Gastrocnemius medialis (tissue), 4 donors: ENCODE measurements at regions not wholly inside any gene's neighbourhood (a gene's known extent, or its start where the extent isn't known, plus 50 kb on each side); places are given as distances from the start of the nearest gene placed in this dataset.

ENCODE experiments used
- ATAC-seq, 2 donors: fragments of 150-250 bp; one replicate each; pipeline ENCODE4 v1.9.1; 2016
- DNase-seq, 2 donors: peaks; one replicate each; pipeline ENCODE4 v3.0.0-alpha.2; 2019
- H3K27ac ChIP-seq, 4 donors: fragments of 200-600 bp; sonication (generic); 1 replicate in 1 of 4; 2 replicates in 3 of 4; pipeline ENCODE4 v1.5.1; 2016 to 2018; ENCODE audit warnings: mild to moderate bottlenecking in 2 of 4, moderate library complexity in 1 of 4
- H3K27me3 ChIP-seq, 3 donors: fragments of 200-600 bp; sonication (generic) in 2 of 3; 1 replicate in 1 of 3; 2 replicates in 2 of 3; pipeline versions ENCODE4 v1.5.1 to v1.6.0; 2016 to 2019; ENCODE audit warnings: mild to moderate bottlenecking in 1 of 3, moderate library complexity in 1 of 3
- H3K36me3 ChIP-seq, 2 donors: fragments of 200-600 bp; sonication (generic) in 1 of 2; one replicate each; pipeline ENCODE4 v1.5.1; 2017 to 2018
- H3K4me1 ChIP-seq, 2 donors: fragments of 200-600 bp; sonication (generic) in 1 of 2; one replicate each; pipeline ENCODE4 v1.5.1; 2016 to 2017; ENCODE audit warnings: mild to moderate bottlenecking in 2 of 2
- H3K4me3 ChIP-seq, 4 donors: fragments of 200-600 bp; sonication (generic) in 3 of 4; 1 replicate in 1 of 4; 2 replicates in 3 of 4; pipeline ENCODE4 v1.5.1; 2016 to 2019; ENCODE audit warnings: mild to moderate bottlenecking in 2 of 4
- H3K9me3 ChIP-seq, 3 donors: fragments of 200-600 bp; sonication (generic) in 2 of 3; 1 replicate in 1 of 3; 2 replicates in 2 of 3; pipeline ENCODE4 v1.5.1; 2016 to 2019
- POLR2A ChIP-seq, 2 donors: fragments of 450-650 bp; IDR thresholded peaks; one replicate each; pipeline ENCODE4 v1.6.1; 2017; ENCODE audit warnings: antibody characterized with exemption in 2 of 2, mild to moderate bottlenecking in 2 of 2, moderate library complexity in 2 of 2
- in situ Hi-C, 4 donors: fragments of 200-750 bp; cut with MboI; loops; one replicate each; pipeline versions ENCODE4 v1.15.0 to v1.8.0; 2017; ENCODE audit warnings: low sequenced_read_pairs in 4 of 4
- intact Hi-C: fragments of 100-400 bp; cut with DNase I; formaldehyde crosslinking; loops from one replicate; pipeline ENCODE4 v1.15.1; 2023; ENCODE audit warnings: low total_unique reads
- TF ChIP-seq, protein P1 (sequence below), 5 experiments: fragments of 450-650 bp in 3 of 5; fragments of 200-600 bp in 2 of 5; sonication (generic) in 2 of 5; IDR thresholded peaks in 4 of 5; conservative IDR thresholded peaks in 1 of 5; 1 replicate in 4 of 5; 2 replicates in 1 of 5; pipeline ENCODE4 v1.5.1; 2016 to 2019; ENCODE audit warnings: antibody characterized with exemption in 5 of 5, mild to moderate bottlenecking in 3 of 5, moderate library complexity in 3 of 5

DNA sequence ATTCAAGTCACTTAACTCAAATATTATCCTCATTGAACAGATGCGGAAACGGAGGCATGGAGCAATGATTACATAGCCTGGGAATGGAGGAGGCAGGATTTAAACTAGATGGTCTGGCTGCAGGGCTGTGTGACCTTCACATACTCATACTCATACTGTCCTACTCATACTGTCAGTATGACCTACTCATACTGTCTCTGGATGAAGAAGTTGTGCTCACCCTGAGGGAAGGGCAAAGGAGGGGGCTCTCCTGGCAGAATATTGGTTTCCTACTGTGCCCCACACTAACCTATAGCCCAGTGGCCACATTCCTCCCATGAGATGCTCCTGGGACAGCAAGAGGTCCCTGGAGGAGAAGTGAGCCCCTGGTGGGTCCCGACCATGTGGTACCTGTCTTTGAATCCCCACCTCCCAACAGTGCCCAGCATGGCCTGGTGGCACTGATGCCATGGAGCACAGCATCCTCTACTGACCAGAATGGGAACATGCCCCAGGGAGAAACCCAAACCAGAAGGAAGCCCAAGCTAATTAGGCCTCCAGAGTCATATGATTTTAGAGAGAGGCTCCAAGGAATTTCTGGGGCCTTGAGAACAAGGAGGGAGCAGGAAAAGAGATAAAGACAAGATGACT, 197.3 kb upstream of the SDK2 start:
- Histone ChIP-seq H3K9me3 (no peaks in the 10 kb centered on the region), H3K27me3 (peaks cover 0 to 11% (median 0%) of the 10 kb centered on the region in 3 donors), H3K27ac (no peak overlapping the region), H3K4me3 (no peak overlapping the region), H3K36me3 (no peaks in the 10 kb centered on the region), H3K4me1 (no peaks in the 10 kb centered on the region)
- in situ Hi-C loops = no loop called here
- TF ChIP-seq, protein P1, sequence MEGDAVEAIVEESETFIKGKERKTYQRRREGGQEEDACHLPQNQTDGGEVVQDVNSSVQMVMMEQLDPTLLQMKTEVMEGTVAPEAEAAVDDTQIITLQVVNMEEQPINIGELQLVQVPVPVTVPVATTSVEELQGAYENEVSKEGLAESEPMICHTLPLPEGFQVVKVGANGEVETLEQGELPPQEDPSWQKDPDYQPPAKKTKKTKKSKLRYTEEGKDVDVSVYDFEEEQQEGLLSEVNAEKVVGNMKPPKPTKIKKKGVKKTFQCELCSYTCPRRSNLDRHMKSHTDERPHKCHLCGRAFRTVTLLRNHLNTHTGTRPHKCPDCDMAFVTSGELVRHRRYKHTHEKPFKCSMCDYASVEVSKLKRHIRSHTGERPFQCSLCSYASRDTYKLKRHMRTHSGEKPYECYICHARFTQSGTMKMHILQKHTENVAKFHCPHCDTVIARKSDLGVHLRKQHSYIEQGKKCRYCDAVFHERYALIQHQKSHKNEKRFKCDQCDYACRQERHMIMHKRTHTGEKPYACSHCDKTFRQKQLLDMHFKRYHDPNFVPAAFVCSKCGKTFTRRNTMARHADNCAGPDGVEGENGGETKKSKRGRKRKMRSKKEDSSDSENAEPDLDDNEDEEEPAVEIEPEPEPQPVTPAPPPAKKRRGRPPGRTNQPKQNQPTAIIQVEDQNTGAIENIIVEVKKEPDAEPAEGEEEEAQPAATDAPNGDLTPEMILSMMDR (IDR thresholded peaks at IDR 0.05 in 4 of 5, conservative IDR thresholded peaks at IDR 0.05 in 1 of 5) = no peak
- TF ChIP-seq POLR2A (IDR thresholded peaks at IDR 0.05) = no peak
- ATAC-seq = no peak
- no peak for DNase-seq
- intact Hi-C loops = no loop called here

DNA sequence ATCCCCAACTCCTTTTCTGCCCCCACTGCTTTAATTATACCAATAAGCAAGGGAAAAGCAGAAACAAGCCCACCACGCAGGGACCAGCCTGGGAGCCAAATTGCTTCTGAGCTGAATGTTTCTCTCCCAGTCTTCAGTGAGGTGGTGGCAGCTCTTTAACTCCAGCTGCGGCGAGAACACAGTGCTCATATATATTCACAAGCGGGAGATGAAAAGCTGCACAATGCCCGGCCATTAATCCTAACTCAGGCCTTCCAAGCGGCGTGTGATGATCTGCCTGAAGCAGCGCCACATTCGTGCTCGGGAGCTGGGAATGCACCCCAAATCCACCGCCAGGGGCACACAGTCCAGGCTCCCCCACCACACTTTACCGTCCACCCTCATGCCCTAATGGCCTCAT, 203.7 kb upstream of the SDK2 start:
- ATAC-seq (no peak), DNase-seq (no peak)
- no peaks in the 10 kb centered on the region for H3K4me1 ChIP-seq
- H3K36me3 ChIP-seq = no peaks in the 10 kb centered on the region
- intact Hi-C loops = no loop called here
- no peaks in the 10 kb centered on the region for H3K9me3 ChIP-seq
- no peak for TF ChIP-seq POLR2A (IDR thresholded peaks at IDR 0.05)
- TF ChIP-seq, protein P1 (IDR thresholded peaks at IDR 0.05 in 4 of 5, conservative IDR thresholded peaks at IDR 0.05 in 1 of 5) = no peak
- H3K4me3 ChIP-seq = no peak overlapping the region
- in situ Hi-C loops = no loop called here
- H3K27ac ChIP-seq = no peak overlapping the region
- peaks cover 0 to 4% (median 0%) of the 10 kb centered on the region in 3 donors for H3K27me3 ChIP-seq

DNA sequence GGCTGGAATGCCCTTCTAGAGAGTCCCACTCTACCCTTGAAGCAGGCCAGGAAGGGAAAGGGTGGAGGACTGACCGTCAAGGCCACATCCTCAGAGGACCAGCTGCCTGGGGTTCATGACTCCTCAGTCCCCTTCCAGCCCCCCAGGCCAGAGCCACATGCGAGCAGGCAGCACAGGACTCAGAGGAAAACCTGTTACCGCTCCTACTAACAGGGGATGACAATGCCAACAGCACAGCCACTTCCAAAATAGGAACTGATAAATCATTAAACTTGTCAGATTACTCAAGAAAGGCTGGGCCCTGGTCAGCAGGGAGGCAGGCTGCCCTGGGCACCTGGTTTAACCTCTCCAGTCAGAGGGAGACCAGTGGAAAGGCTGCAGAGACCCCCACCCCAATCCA, 206.2 kb upstream of the SDK2 start:
- intact Hi-C loops = no loop called here

DNA sequence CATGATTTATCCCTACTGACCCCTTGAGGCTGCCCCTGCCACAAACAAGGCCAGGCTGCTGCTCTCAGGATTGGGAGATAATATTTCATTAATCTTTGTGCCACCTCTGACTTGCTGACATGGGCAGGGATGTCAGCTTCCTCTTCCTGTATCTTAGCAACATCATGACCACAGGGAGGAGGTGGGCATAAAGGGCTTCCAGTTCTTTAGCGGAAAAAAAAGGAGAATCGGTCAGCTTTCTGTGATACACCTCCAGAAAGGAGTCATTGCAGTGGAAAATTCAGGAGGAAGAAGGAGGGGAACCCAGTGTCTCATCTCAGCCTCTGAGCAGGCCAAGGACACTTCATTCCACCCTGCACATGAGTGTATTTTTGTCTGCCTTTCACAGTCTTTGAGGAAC, 206.8 kb upstream of the SDK2 start:
- TF ChIP-seq, protein P1 (IDR thresholded peaks at IDR 0.05 in 4 of 5, conservative IDR thresholded peaks at IDR 0.05 in 1 of 5) = no peak
- no peak for TF ChIP-seq POLR2A (IDR thresholded peaks at IDR 0.05)
- H3K4me1 ChIP-seq = no peaks in the 10 kb centered on the region
- in situ Hi-C loops (no loop called here), intact Hi-C loops (no loop called here)
- ATAC-seq (no peak), DNase-seq (no peak)
- no peak overlapping the region for H3K27ac ChIP-seq
- H3K36me3 ChIP-seq = no peaks in the 10 kb centered on the region
- H3K9me3 ChIP-seq = no peaks in the 10 kb centered on the region
- H3K4me3 ChIP-seq = no peak overlapping the region
- no peaks in the 10 kb centered on the region for H3K27me3 ChIP-seq

More for the DNA sequence above, 206.2 kb upstream of the SDK2 start:
- no peak for DNase-seq
- Histone ChIP-seq H3K27ac (no peak overlapping the region), H3K27me3 (no peaks in the 10 kb centered on the region), H3K9me3 (no peaks in the 10 kb centered on the region), H3K36me3 (no peaks in the 10 kb centered on the region), H3K4me3 (no peak overlapping the region), H3K4me1 (no peaks in the 10 kb centered on the region)
- no peak for ATAC-seq
- in situ Hi-C loops = no loop called here
- TF ChIP-seq POLR2A (IDR thresholded peaks at IDR 0.05) = no peak
- TF ChIP-seq, protein P1 (IDR thresholded peaks at IDR 0.05 in 4 of 5, conservative IDR thresholded peaks at IDR 0.05 in 1 of 5) = no peak

DNA sequence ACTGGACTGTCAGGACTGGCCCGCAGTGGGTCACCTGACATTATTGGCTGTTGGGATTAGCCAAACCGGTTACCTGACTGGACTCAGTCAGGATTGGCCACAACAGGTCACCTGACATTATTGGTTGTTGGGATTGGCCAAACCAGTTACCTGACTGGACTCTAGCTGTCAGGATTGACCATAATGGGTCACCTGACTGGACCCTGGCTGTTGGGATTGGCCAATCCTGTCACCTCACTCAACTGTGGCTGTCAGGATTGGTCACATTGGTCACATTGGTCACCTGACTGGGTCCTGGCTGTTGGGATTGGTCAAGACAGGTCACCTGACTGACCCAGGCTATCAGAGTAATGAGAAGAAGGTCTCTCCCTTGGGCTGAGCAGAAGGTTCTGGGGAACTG, 207.7 kb upstream of the SDK2 start:
- Histone ChIP-seq H3K9me3 (no peaks in the 10 kb centered on the region), H3K27me3 (no peaks in the 10 kb centered on the region), H3K36me3 (no peaks in the 10 kb centered on the region), H3K4me3 (no peak overlapping the region), H3K27ac (no peak overlapping the region), H3K4me1 (no peaks in the 10 kb centered on the region)
- DNase-seq (no peak), ATAC-seq (no peak)
- no peak for TF ChIP-seq POLR2A (IDR thresholded peaks at IDR 0.05)
- TF ChIP-seq, protein P1 (IDR thresholded peaks at IDR 0.05 in 4 of 5, conservative IDR thresholded peaks at IDR 0.05 in 1 of 5) = no peak
- intact Hi-C loops = no loop called here
- in situ Hi-C loops = no loop called here
